ENCODE measurements at regions not wholly inside any gene's neighbourhood (a gene's known extent, or its start where the extent isn't known, plus 50 kb on each side); places are given as distances from the start of the nearest gene placed in this dataset.
A peak's percentile ranks its signal among the peaks of the same experiment; 100 is the strongest.
"Not testable (repeated sequence)": the region's sequence is repeated elsewhere in the genome, so short reads cannot be mapped to it uniquely, and the experiment has no call there.

- no peak overlapping the region for H3K4me3 ChIP-seq (replicated peaks in 1 of 2; ENCODE audit: low read depth in 2 of 2, low read length in 2 of 2)
- TF ChIP-seq, protein P1, sequence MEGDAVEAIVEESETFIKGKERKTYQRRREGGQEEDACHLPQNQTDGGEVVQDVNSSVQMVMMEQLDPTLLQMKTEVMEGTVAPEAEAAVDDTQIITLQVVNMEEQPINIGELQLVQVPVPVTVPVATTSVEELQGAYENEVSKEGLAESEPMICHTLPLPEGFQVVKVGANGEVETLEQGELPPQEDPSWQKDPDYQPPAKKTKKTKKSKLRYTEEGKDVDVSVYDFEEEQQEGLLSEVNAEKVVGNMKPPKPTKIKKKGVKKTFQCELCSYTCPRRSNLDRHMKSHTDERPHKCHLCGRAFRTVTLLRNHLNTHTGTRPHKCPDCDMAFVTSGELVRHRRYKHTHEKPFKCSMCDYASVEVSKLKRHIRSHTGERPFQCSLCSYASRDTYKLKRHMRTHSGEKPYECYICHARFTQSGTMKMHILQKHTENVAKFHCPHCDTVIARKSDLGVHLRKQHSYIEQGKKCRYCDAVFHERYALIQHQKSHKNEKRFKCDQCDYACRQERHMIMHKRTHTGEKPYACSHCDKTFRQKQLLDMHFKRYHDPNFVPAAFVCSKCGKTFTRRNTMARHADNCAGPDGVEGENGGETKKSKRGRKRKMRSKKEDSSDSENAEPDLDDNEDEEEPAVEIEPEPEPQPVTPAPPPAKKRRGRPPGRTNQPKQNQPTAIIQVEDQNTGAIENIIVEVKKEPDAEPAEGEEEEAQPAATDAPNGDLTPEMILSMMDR (IDR thresholded peaks at IDR 0.05; ENCODE audit: low read depth, low read length) = no peak
- no peak for DNase-seq (ENCODE audit: low read depth in 2 of 2)
Observed at GRCh38 chr12:115870510-115870909, 407.0 kb downstream of the MED13L start.

DNA sequence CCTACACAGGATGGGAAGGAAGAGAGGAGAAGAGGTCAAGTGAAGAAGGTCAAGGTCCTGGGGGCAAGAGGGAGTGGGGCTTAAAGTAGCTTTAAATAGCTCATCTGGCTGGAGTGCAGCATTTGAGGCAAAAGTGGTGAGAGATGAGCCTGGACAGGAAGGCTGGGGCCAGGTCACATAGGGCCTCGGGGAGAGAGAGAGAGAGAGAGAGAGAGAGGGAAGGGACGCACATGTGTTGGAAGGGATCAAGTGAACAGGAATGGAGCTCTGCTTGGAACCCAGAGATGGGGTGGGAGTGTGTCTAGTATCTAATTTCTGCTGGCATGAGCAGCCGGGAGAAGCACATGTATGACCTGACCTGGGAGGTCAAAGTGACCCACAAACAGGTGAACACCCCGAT is 407.5 kb downstream of the MED13L start:
- TF ChIP-seq, protein P1 (IDR thresholded peaks at IDR 0.05; ENCODE audit: low read depth, low read length) = no peak
- H3K4me3 ChIP-seq (replicated peaks in 1 of 2; ENCODE audit: low read depth in 2 of 2, low read length in 2 of 2) = no peak overlapping the region
- DNase-seq (ENCODE audit: low read depth in 2 of 2) = no peak

GRCh38 chr12:115869604-115870003 is 407.9 kb downstream of the MED13L start:
- TF ChIP-seq, protein P1 (IDR thresholded peaks at IDR 0.05; ENCODE audit: low read depth, low read length) = no peak
- no peak for DNase-seq (ENCODE audit: low read depth in 2 of 2)
- no peak overlapping the region for H3K4me3 ChIP-seq (replicated peaks in 1 of 2; ENCODE audit: low read depth in 2 of 2, low read length in 2 of 2)

DNA sequence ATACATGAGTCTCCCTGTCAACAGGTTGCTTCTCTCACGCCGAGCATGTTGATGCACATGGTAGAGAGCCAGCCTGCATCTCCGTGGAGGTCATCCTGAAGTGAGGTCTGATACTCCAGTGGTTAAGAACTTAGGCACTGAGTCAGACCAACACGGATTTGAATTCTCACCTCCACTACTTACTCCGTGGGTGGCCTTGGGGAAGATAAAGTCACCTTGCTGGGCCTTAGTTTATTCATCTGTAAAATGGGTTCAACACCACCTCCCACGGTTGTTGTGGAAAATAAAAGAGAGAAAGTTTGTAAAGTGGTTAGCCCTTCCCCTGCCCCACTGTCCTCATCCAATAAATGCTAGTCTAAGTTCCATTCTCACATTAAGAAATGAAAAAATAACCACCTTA is 408.9 kb downstream of the MED13L start:
- TF ChIP-seq, protein P1 (IDR thresholded peaks at IDR 0.05; ENCODE audit: low read depth, low read length) = no peak
- H3K4me3 ChIP-seq (replicated peaks in 1 of 2; ENCODE audit: low read depth in 2 of 2, low read length in 2 of 2) = no peak overlapping the region
- DNase-seq (ENCODE audit: low read depth in 2 of 2) = no peak

GRCh38 chr12:115867854-115868253 is 409.6 kb downstream of the MED13L start:
- DNase-seq (ENCODE audit: low read depth in 2 of 2) = no peak
- no peak overlapping the region for H3K4me3 ChIP-seq (replicated peaks in 1 of 2; ENCODE audit: low read depth in 2 of 2, low read length in 2 of 2)
- TF ChIP-seq, protein P1 (IDR thresholded peaks at IDR 0.05; ENCODE audit: low read depth, low read length) = no peak

DNA sequence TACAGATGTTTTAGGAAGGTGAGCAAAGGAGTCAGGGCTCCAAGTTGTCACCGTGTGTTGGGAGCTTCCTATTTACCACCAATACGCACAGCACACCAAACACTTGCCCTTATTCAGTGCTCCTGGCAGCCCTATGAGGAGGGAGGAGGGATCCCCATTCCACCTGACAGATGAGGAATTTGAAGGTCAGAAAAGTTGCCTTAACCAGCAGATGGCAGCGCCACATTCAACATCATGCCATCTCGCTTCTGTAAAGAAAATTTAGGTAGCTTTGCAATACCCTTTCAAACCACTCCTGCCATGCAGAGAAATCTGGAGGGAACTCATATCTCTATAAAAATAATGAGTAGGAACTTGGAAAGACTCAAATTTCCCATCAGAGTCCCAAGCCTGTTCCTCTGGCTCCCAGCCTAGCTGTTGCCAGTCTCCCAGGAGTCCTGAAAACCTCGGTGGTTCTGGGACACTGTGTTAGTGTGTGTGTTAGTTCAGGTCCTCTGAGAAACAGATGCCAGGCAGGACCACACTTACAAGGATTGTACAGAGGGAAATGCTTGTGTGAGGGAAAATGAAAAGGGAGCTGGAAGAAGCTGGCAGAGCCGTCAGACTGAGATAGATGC is 410.5 kb downstream of the MED13L start:
- no peak overlapping the region for H3K4me3 ChIP-seq (replicated peaks in 1 of 2; ENCODE audit: low read depth in 2 of 2, low read length in 2 of 2)
- DNase-seq (ENCODE audit: low read depth in 2 of 2) = peak in 1 of 2 donors; percentile 2
- TF ChIP-seq, protein P1 (IDR thresholded peaks at IDR 0.05; ENCODE audit: low read depth, low read length) = no peak

GRCh38 chr12:115866281-115866680 is 411.2 kb downstream of the MED13L start:
- not testable (repeated sequence) for DNase-seq (ENCODE audit: low read depth in 2 of 2); H3K4me3 ChIP-seq (replicated peaks in 1 of 2; ENCODE audit: low read depth in 2 of 2, low read length in 2 of 2)
